Gastrocnemius medialis (tissue), 4 donors: ENCODE measurements at regions not wholly inside any gene's neighbourhood (a gene's known extent, or its start where the extent isn't known, plus 50 kb on each side); places are given as distances from the start of the nearest gene placed in this dataset.

Experiments
- ATAC-seq, 2 donors: fragments of 150-250 bp; one replicate each; pipeline ENCODE4 v1.9.1; 2016
- DNase-seq, 2 donors: peaks; one replicate each; pipeline ENCODE4 v3.0.0-alpha.2; 2019
- H3K27ac ChIP-seq, 4 donors: fragments of 200-600 bp; sonication (generic); 1 replicate in 1 of 4; 2 replicates in 3 of 4; pipeline ENCODE4 v1.5.1; 2016 to 2018; ENCODE audit warnings: mild to moderate bottlenecking in 2 of 4, moderate library complexity in 1 of 4
- H3K27me3 ChIP-seq, 3 donors: fragments of 200-600 bp; sonication (generic) in 2 of 3; 1 replicate in 1 of 3; 2 replicates in 2 of 3; pipeline versions ENCODE4 v1.5.1 to v1.6.0; 2016 to 2019; ENCODE audit warnings: mild to moderate bottlenecking in 1 of 3, moderate library complexity in 1 of 3
- H3K36me3 ChIP-seq, 2 donors: fragments of 200-600 bp; sonication (generic) in 1 of 2; one replicate each; pipeline ENCODE4 v1.5.1; 2017 to 2018
- H3K4me1 ChIP-seq, 2 donors: fragments of 200-600 bp; sonication (generic) in 1 of 2; one replicate each; pipeline ENCODE4 v1.5.1; 2016 to 2017; ENCODE audit warnings: mild to moderate bottlenecking in 2 of 2
- H3K4me3 ChIP-seq, 4 donors: fragments of 200-600 bp; sonication (generic) in 3 of 4; 1 replicate in 1 of 4; 2 replicates in 3 of 4; pipeline ENCODE4 v1.5.1; 2016 to 2019; ENCODE audit warnings: mild to moderate bottlenecking in 2 of 4
- H3K9me3 ChIP-seq, 3 donors: fragments of 200-600 bp; sonication (generic) in 2 of 3; 1 replicate in 1 of 3; 2 replicates in 2 of 3; pipeline ENCODE4 v1.5.1; 2016 to 2019
- POLR2A ChIP-seq, 2 donors: fragments of 450-650 bp; IDR thresholded peaks; one replicate each; pipeline ENCODE4 v1.6.1; 2017; ENCODE audit warnings: antibody characterized with exemption in 2 of 2, mild to moderate bottlenecking in 2 of 2, moderate library complexity in 2 of 2
- in situ Hi-C, 4 donors: fragments of 200-750 bp; cut with MboI; loops; one replicate each; pipeline versions ENCODE4 v1.15.0 to v1.8.0; 2017; ENCODE audit warnings: low sequenced_read_pairs in 4 of 4
- intact Hi-C: fragments of 100-400 bp; cut with DNase I; formaldehyde crosslinking; loops from one replicate; pipeline ENCODE4 v1.15.1; 2023; ENCODE audit warnings: low total_unique reads
- TF ChIP-seq, protein P1 (sequence below), 5 experiments: fragments of 450-650 bp in 3 of 5; fragments of 200-600 bp in 2 of 5; sonication (generic) in 2 of 5; IDR thresholded peaks in 4 of 5; conservative IDR thresholded peaks in 1 of 5; 1 replicate in 4 of 5; 2 replicates in 1 of 5; pipeline ENCODE4 v1.5.1; 2016 to 2019; ENCODE audit warnings: antibody characterized with exemption in 5 of 5, mild to moderate bottlenecking in 3 of 5, moderate library complexity in 3 of 5

DNA sequence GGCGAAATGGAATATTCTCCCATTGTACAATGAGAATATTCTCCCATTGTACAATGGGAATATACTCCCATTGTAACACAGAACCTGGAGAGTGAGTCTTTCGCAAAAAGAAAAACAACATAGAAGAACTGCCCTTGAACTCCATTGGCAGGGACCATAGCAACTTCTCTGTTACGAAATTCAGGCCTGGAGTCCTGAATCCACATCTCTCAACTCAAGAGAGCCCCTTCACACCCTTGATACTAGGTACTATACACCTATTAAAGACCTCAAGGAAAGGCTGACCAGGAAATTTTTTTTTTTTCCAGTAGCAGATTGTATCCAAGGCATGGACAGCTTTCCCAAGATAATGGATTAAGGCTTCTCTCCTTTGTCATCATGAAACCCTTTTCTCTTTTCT lies 1687.0 kb downstream of the GRIK2 start:
- Histone ChIP-seq H3K4me3 (no peak overlapping the region), H3K9me3 (no peaks in the 10 kb centered on the region), H3K4me1 (no peaks in the 10 kb centered on the region), H3K36me3 (no peaks in the 10 kb centered on the region), H3K27me3 (no peaks in the 10 kb centered on the region), H3K27ac (no peak overlapping the region)
- intact Hi-C loops, result no loop called here
- no peak for ATAC-seq
- in situ Hi-C loops, result no loop called here
- no peak for TF ChIP-seq POLR2A (IDR thresholded peaks at IDR 0.05)
- TF ChIP-seq, protein P1, sequence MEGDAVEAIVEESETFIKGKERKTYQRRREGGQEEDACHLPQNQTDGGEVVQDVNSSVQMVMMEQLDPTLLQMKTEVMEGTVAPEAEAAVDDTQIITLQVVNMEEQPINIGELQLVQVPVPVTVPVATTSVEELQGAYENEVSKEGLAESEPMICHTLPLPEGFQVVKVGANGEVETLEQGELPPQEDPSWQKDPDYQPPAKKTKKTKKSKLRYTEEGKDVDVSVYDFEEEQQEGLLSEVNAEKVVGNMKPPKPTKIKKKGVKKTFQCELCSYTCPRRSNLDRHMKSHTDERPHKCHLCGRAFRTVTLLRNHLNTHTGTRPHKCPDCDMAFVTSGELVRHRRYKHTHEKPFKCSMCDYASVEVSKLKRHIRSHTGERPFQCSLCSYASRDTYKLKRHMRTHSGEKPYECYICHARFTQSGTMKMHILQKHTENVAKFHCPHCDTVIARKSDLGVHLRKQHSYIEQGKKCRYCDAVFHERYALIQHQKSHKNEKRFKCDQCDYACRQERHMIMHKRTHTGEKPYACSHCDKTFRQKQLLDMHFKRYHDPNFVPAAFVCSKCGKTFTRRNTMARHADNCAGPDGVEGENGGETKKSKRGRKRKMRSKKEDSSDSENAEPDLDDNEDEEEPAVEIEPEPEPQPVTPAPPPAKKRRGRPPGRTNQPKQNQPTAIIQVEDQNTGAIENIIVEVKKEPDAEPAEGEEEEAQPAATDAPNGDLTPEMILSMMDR (IDR thresholded peaks at IDR 0.05 in 4 of 5, conservative IDR thresholded peaks at IDR 0.05 in 1 of 5), result no peak
- no peak for DNase-seq

DNA sequence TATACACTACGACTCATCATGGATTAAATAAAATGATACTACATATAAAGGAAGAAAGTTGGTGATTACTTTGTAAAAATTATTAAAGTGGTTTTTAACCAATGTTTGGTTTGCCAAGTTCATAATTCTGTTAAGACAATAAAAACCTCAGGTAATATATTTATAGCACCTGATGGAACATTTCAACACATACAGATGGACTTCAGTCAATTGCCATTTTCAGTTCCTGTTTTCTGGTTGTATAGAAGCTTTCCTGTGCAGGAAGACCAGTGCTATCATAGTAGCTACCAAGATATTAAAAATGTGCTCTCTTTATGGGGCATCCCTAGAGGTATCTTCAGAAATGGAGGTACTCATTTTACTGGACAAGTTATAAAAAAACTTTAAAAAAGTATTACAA lies 1686.4 kb downstream of the GRIK2 start:
- ATAC-seq (no peak), DNase-seq (no peak)
- H3K4me1 ChIP-seq, result no peaks in the 10 kb centered on the region
- no peak overlapping the region for H3K27ac ChIP-seq
- no peak overlapping the region for H3K4me3 ChIP-seq
- no peaks in the 10 kb centered on the region for H3K36me3 ChIP-seq
- H3K9me3 ChIP-seq, result no peaks in the 10 kb centered on the region
- no peaks in the 10 kb centered on the region for H3K27me3 ChIP-seq
- intact Hi-C loops (no loop called here), in situ Hi-C loops (no loop called here)
- no peak for TF ChIP-seq POLR2A (IDR thresholded peaks at IDR 0.05)
- TF ChIP-seq, protein P1 (IDR thresholded peaks at IDR 0.05 in 4 of 5, conservative IDR thresholded peaks at IDR 0.05 in 1 of 5), result no peak

DNA sequence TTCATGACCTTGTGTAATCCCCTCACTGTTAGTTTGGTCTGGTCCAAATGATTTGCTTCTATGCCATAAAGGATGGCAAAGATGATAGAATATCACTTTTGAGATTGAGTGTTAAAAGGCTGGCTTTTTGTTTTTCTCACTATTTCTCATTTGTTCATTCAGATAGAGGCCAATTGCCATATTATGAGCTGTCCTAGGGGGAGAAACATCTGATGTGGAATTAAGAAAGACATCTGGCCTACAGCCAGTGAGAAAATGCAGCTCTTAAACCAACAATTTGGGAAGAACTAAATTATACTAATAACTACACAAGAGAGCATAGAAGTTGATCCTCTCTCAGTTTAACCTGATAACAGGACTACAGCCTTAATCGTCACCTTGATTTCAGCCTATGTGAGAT lies 1668.6 kb downstream of the GRIK2 start:
- Histone ChIP-seq H3K27me3 (no peaks in the 10 kb centered on the region), H3K36me3 (no peaks in the 10 kb centered on the region), H3K27ac (no peak overlapping the region), H3K4me3 (no peak overlapping the region), H3K4me1 (no peaks in the 10 kb centered on the region), H3K9me3 (peaks cover 0 to 3% (median 0%) of the 10 kb centered on the region in 3 donors)
- no peak for ATAC-seq
- no peak for DNase-seq
- in situ Hi-C loops (no loop called here), intact Hi-C loops (no loop called here)
- TF ChIP-seq POLR2A (IDR thresholded peaks at IDR 0.05), result no peak
- TF ChIP-seq, protein P1 (IDR thresholded peaks at IDR 0.05 in 4 of 5, conservative IDR thresholded peaks at IDR 0.05 in 1 of 5), result no peak

DNA sequence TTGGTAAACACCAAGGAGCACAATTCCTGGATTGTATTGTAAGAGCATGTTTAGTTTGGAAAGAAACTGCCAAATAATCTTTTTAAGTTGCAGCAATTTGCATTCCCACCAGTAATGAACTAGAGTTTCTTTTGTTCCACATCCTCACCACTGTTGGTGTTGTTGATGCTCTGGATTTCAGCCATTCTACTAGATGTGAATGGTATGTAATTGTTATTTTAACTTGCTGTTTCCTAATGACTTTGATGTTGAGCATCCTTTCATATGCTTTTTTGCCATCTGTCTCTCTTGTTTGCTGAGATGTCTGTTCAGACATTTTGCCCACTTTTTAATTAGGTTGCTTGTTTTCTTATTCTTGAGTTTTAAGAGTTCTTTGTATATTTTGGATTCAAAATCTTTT lies 1654.1 kb downstream of the GRIK2 start:
- TF ChIP-seq POLR2A (IDR thresholded peaks at IDR 0.05), result no peak
- TF ChIP-seq, protein P1 (IDR thresholded peaks at IDR 0.05 in 4 of 5, conservative IDR thresholded peaks at IDR 0.05 in 1 of 5), result no peak
- DNase-seq (no peak), ATAC-seq (no peak)
- intact Hi-C loops, result no loop called here
- Histone ChIP-seq H3K27me3 (no peaks in the 10 kb centered on the region), H3K36me3 (no peaks in the 10 kb centered on the region), H3K9me3 (no peaks in the 10 kb centered on the region), H3K4me3 (no peak overlapping the region), H3K27ac (no peak overlapping the region), H3K4me1 (no peaks in the 10 kb centered on the region)
- in situ Hi-C loops, result no loop called here

DNA sequence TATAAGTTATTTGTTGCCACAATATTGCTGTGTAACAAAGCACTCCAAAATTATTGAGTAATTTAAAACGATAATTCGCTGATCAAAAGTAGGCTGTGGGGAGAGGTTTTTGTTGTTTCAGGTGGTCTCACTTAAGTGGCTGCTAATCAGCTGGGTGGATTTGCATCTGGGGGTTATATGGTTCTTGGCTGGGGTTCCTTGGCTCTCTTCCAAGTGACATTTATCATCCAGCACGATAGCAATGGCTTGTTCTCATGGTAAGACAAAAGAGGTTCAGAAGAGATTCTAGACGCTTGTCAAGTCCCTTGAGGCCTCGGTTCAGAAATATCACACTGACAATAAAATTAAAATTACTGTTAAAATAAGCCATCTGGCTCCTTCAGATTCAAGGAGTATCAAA lies 1648.8 kb downstream of the GRIK2 start:
- Histone ChIP-seq H3K27ac (no peak overlapping the region), H3K4me3 (no peak overlapping the region), H3K36me3 (no peaks in the 10 kb centered on the region), H3K9me3 (no peaks in the 10 kb centered on the region), H3K4me1 (no peaks in the 10 kb centered on the region), H3K27me3 (no peaks in the 10 kb centered on the region)
- intact Hi-C loops, result no loop called here
- in situ Hi-C loops, result no loop called here
- ATAC-seq (no peak), DNase-seq (no peak)
- TF ChIP-seq POLR2A (IDR thresholded peaks at IDR 0.05), result no peak
- TF ChIP-seq, protein P1 (IDR thresholded peaks at IDR 0.05 in 4 of 5, conservative IDR thresholded peaks at IDR 0.05 in 1 of 5), result no peak
